KMS-11 (cell line): ENCODE measurements at regions not wholly inside any gene's neighbourhood (a gene's known extent, or its start where the extent isn't known, plus 50 kb on each side); places are given as distances from the start of the nearest gene placed in this dataset.

Experiments used
- H2AFZ ChIP-seq: fragments of 200-600 bp; sonication (generic); 2 replicates; pipeline ENCODE4 v1.6.1; 2016; ENCODE audit warnings: antibody characterized with exemption, mixed run types, low read depth
- H3K27ac ChIP-seq: fragments of 200-600 bp; sonication (generic); 2 replicates; pipeline ENCODE4 v1.6.1; 2016; ENCODE audit warnings: mild to moderate bottlenecking, mixed run types
- H3K27me3 ChIP-seq: fragments of 200-600 bp; sonication (generic); 2 replicates; pipeline ENCODE4 v1.6.1; 2017; ENCODE audit warnings: mild to moderate bottlenecking, low read depth, mixed run types, moderate library complexity; ENCODE audit not compliant: insufficient read depth
- H3K36me3 ChIP-seq: fragments of 200-600 bp; sonication (generic); 2 replicates; pipeline ENCODE4 v1.6.1; 2017; ENCODE audit warnings: mild to moderate bottlenecking, mixed run types; ENCODE audit not compliant: insufficient read depth
- H3K4me1 ChIP-seq: fragments of 200-600 bp; sonication (generic); 2 replicates; pipeline ENCODE4 v1.6.1; 2016; ENCODE audit warnings: mild to moderate bottlenecking, low read depth, mixed run types; ENCODE audit not compliant: poor library complexity, severe bottlenecking
- H3K4me2 ChIP-seq: fragments of 200-600 bp; sonication (generic); 2 replicates; pipeline ENCODE4 v1.7.0; 2016; ENCODE audit warnings: mild to moderate bottlenecking, mixed run types
- H3K4me3 ChIP-seq: fragments of 200-600 bp; sonication (generic); IDR thresholded peaks from 2 replicates; pipeline ENCODE4 v1.6.1; 2017; ENCODE audit warnings: low read depth, low read length, mixed read lengths; ENCODE audit not compliant: insufficient read depth
- H3K79me2 ChIP-seq: fragments of 200-600 bp; sonication (generic); 2 replicates; pipeline ENCODE4 v1.6.1; 2016; ENCODE audit warnings: low read depth, mixed run types; ENCODE audit not compliant: insufficient read depth
- H3K9ac ChIP-seq: fragments of 200-600 bp; sonication (generic); 2 replicates; pipeline ENCODE4 v1.6.1; 2016; ENCODE audit warnings: mild to moderate bottlenecking, mixed run types
- H4K20me1 ChIP-seq: fragments of 200-600 bp; sonication (generic); 2 replicates; pipeline ENCODE4 v1.6.1; 2016; ENCODE audit warnings: mild to moderate bottlenecking, mixed run types; ENCODE audit not compliant: insufficient read depth
- TF ChIP-seq, protein P1 (sequence below): fragments of 200-600 bp; sonication (generic); conservative IDR thresholded peaks from 2 replicates; pipeline ENCODE4 v1.6.1; 2017; ENCODE audit warnings: low read depth, mild to moderate bottlenecking, antibody characterized with exemption, low read length, moderate library complexity, mixed read lengths

DNA sequence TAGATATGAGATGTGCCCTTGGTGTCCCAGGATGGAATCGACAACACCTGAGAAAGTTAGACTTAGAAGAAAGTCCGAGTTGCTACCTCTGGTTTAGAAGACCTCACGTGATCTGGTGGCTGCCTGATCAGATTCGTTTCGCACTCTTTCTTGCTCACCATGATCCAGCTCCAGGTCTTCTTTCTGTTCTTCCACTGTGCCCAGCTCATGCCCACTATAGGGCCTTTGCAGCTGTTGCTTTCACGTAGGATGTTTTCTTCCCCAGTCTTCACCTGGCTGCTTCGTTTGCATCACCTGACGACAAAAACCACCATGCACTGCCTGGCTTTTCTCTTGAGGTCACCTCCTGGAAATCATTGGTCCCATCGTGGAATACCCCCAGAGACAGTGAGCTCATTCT is 311.1 kb downstream of the PRDM2 start:
- Histone ChIP-seq H3K4me3 (no peak overlapping the region), H3K4me2 (no peak overlapping the region), H3K4me1 (no peaks in the 10 kb centered on the region), H3K27me3 (no peaks in the 10 kb centered on the region), H3K36me3 (no peaks in the 10 kb centered on the region), H3K79me2 (no peaks in the 10 kb centered on the region), H3K27ac (no peak overlapping the region), H3K9ac (no peak overlapping the region), H4K20me1 (no peaks in the 10 kb centered on the region), H2AFZ (no peak overlapping the region)
- TF ChIP-seq, protein P1, sequence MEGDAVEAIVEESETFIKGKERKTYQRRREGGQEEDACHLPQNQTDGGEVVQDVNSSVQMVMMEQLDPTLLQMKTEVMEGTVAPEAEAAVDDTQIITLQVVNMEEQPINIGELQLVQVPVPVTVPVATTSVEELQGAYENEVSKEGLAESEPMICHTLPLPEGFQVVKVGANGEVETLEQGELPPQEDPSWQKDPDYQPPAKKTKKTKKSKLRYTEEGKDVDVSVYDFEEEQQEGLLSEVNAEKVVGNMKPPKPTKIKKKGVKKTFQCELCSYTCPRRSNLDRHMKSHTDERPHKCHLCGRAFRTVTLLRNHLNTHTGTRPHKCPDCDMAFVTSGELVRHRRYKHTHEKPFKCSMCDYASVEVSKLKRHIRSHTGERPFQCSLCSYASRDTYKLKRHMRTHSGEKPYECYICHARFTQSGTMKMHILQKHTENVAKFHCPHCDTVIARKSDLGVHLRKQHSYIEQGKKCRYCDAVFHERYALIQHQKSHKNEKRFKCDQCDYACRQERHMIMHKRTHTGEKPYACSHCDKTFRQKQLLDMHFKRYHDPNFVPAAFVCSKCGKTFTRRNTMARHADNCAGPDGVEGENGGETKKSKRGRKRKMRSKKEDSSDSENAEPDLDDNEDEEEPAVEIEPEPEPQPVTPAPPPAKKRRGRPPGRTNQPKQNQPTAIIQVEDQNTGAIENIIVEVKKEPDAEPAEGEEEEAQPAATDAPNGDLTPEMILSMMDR: no peak

DNA sequence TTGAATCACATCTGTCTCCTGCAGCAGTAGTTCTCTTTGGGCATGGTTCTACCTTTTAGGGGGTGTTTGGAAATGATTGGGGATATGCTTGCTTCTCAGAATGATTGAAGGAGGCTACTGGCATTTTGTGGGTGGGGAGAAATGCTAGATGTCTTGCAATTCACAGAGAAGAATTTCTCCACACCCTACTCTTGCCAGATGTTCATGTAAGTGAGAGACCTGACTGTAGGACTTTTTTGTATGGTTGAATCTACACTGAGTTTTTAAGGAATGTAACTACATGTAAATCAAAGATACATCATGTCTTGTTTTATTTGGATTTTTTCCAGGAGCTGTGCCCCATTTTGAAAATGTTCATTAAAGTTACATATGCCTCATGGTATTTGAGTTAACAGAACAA is 311.9 kb downstream of the PRDM2 start:
- Histone ChIP-seq H3K27me3 (no peaks in the 10 kb centered on the region), H3K27ac (no peak overlapping the region), H3K79me2 (no peaks in the 10 kb centered on the region), H3K36me3 (no peaks in the 10 kb centered on the region), H2AFZ (no peak overlapping the region), H4K20me1 (no peaks in the 10 kb centered on the region), H3K4me3 (no peak overlapping the region), H3K9ac (no peak overlapping the region), H3K4me1 (no peaks in the 10 kb centered on the region), H3K4me2 (no peak overlapping the region)
- TF ChIP-seq, protein P1: no peak

DNA sequence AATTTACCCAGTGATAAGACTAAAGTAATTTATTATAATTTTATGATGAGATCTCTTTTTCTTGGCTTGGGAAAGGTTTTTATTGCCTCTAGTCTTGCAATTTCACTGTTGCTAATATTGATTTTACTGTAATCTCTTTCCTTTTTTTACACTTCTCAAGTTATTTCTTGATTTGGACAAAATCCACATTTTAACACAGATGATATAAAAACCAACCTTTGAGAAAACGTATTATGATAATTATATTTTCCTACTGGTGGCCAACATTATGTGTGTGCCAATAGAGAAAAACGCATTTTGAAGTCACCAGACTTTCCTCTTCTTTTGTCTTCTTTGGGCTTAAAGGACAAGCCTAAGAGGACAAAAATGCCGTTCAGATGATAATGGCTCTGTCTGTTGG is 314.9 kb downstream of the PRDM2 start:
- Histone ChIP-seq H3K36me3 (no peaks in the 10 kb centered on the region), H3K27me3 (no peaks in the 10 kb centered on the region), H3K4me2 (no peak overlapping the region), H2AFZ (no peak overlapping the region), H3K4me1 (no peaks in the 10 kb centered on the region), H3K9ac (no peak overlapping the region), H4K20me1 (no peaks in the 10 kb centered on the region), H3K4me3 (no peak overlapping the region), H3K27ac (no peak overlapping the region), H3K79me2 (no peaks in the 10 kb centered on the region)
- TF ChIP-seq, protein P1: no peak

- Histone ChIP-seq H4K20me1 (no peaks in the 10 kb centered on the region), H2AFZ (no peak overlapping the region), H3K27me3 (no peaks in the 10 kb centered on the region), H3K4me2 (no peak overlapping the region), H3K4me3 (no peak overlapping the region), H3K79me2 (no peaks in the 10 kb centered on the region), H3K36me3 (no peaks in the 10 kb centered on the region), H3K4me1 (no peaks in the 10 kb centered on the region), H3K27ac (no peak overlapping the region), H3K9ac (no peak overlapping the region)
- TF ChIP-seq, protein P1: no peak
Observed at GRCh38 chr1:14015917-14016316, 315.9 kb downstream of the PRDM2 start.
